Esophagus mucosa (tissue), 1 donor: ENCODE measurements at regions not wholly inside any gene's neighbourhood (a gene's known extent, or its start where the extent isn't known, plus 50 kb on each side); places are given as distances from the start of the nearest gene placed in this dataset.
A peak's percentile ranks its signal among the peaks of the same experiment; 100 is the strongest.
"Not testable (repeated sequence)": the region's sequence is repeated elsewhere in the genome, so short reads cannot be mapped to it uniquely, and the experiment has no call there.

ENCODE experiments used
- ATAC-seq: fragments of 200-7000 bp; cut with Tn5 transposase; one replicate; pipeline ENCODE4 v1.9.1; 2020
- donor health status: DM: yes; HTN: yes; CAD: no.

GRCh38 chr15:62846131-62846804 is 196.3 kb upstream of the TPM1 start:
- no peak for ATAC-seq

- ATAC-seq: no peak
Observed at GRCh38 chr15:62846805-62847495, 195.6 kb upstream of the TPM1 start.

GRCh38 chr15:62847900-62848489 is 194.6 kb upstream of the TPM1 start:
- ATAC-seq: peak; percentile 56

- ATAC-seq: no peak
Observed at GRCh38 chr15:62848632-62849050, 193.9 kb upstream of the TPM1 start.

- no peak for ATAC-seq
Observed at GRCh38 chr15:62849316-62850106, 193.0 kb upstream of the TPM1 start.

- no peak for ATAC-seq
Observed at GRCh38 chr15:62850318-62850717, 192.2 kb upstream of the TPM1 start.

GRCh38 chr15:62850791-62851291 is 191.7 kb upstream of the TPM1 start:
- ATAC-seq: no peak

GRCh38 chr15:62853114-62853840 is 189.3 kb upstream of the TPM1 start:
- ATAC-seq: no peak

GRCh38 chr15:62853841-62854225 is 188.7 kb upstream of the TPM1 start:
- no peak for ATAC-seq

GRCh38 chr15:62854420-62855084 is 188.0 kb upstream of the TPM1 start:
- ATAC-seq: no peak

- ATAC-seq: no peak
Observed at GRCh38 chr15:62855085-62855476, 187.5 kb upstream of the TPM1 start.

- ATAC-seq: peak; percentile 26
Observed at GRCh38 chr15:62856466-62857246, 185.9 kb upstream of the TPM1 start.

- ATAC-seq: peak; percentile 91
Observed at GRCh38 chr15:62857411-62857853, 185.1 kb upstream of the TPM1 start.

- ATAC-seq: peak; percentile 43
Observed at GRCh38 chr15:62858343-62858742, 184.2 kb upstream of the TPM1 start.

- ATAC-seq: no peak
Observed at GRCh38 chr15:62862717-62863116, 179.8 kb upstream of the TPM1 start.

GRCh38 chr15:62866366-62866765 is 176.2 kb upstream of the TPM1 start:
- no peak for ATAC-seq

- ATAC-seq: no peak
Observed at GRCh38 chr15:62867844-62868243, 174.7 kb upstream of the TPM1 start.

GRCh38 chr15:62868507-62868906 is 174.0 kb upstream of the TPM1 start:
- ATAC-seq: no peak

- ATAC-seq: no peak
Observed at GRCh38 chr15:62869116-62869515, 173.4 kb upstream of the TPM1 start.

GRCh38 chr15:62870216-62870615 is 172.3 kb upstream of the TPM1 start:
- no peak for ATAC-seq

- ATAC-seq: not testable (repeated sequence)
Observed at GRCh38 chr15:62870701-62871100, 171.8 kb upstream of the TPM1 start.
